ENCODE measurements at regions not wholly inside any gene's neighbourhood (a gene's known extent, or its start where the extent isn't known, plus 50 kb on each side); places are given as distances from the start of the nearest gene placed in this dataset.
A peak's percentile ranks its signal among the peaks of the same experiment; 100 is the strongest.
"Not testable (repeated sequence)": the region's sequence is repeated elsewhere in the genome, so short reads cannot be mapped to it uniquely, and the experiment has no call there.

- DNase-seq = no peak
Measured at GRCh38 chr18:24567199-24567598, 106.8 kb downstream of the HRH4 start.

GRCh38 chr18:24570716-24571115, 110.3 kb downstream of the HRH4 start:
- DNase-seq = no peak

GRCh38 chr18:24582771-24583170, 122.3 kb downstream of the HRH4 start:
- DNase-seq = no peak

- DNase-seq = no peak
Measured at GRCh38 chr18:24584205-24584604, 123.8 kb downstream of the HRH4 start.

- no peak for DNase-seq
Measured at GRCh38 chr18:24584813-24585212, 124.4 kb downstream of the HRH4 start.

- no peak for DNase-seq
Measured at GRCh38 chr18:24585996-24586566, 125.6 kb downstream of the HRH4 start.

GRCh38 chr18:24586662-24587360, 126.4 kb downstream of the HRH4 start:
- DNase-seq = no peak

GRCh38 chr18:24588440-24588839, 128.0 kb downstream of the HRH4 start:
- no peak for DNase-seq

GRCh38 chr18:24590946-24591345, 130.5 kb downstream of the HRH4 start:
- DNase-seq = no peak

GRCh38 chr18:24593401-24593800, 133.0 kb downstream of the HRH4 start:
- DNase-seq = no peak

- no peak for DNase-seq
Measured at GRCh38 chr18:24593886-24594285, 133.4 kb downstream of the HRH4 start.

GRCh38 chr18:24595561-24596031, 135.2 kb downstream of the HRH4 start:
- no peak for DNase-seq

- peak; percentile 6 for DNase-seq
Measured at GRCh38 chr18:24600076-24600654, 139.7 kb downstream of the HRH4 start.

GRCh38 chr18:24601585-24601984, 141.1 kb downstream of the HRH4 start:
- no peak for DNase-seq

- no peak for DNase-seq
Measured at GRCh38 chr18:24602201-24602600, 141.8 kb downstream of the HRH4 start.

- DNase-seq = no peak
Measured at GRCh38 chr18:24603151-24603550, 142.7 kb downstream of the HRH4 start.

GRCh38 chr18:24605444-24605843, 145.0 kb downstream of the HRH4 start:
- no peak for DNase-seq

- no peak for DNase-seq
Measured at GRCh38 chr18:24609254-24609653, 148.8 kb downstream of the HRH4 start.

GRCh38 chr18:24611075-24611474, 150.6 kb downstream of the HRH4 start:
- no peak for DNase-seq

GRCh38 chr18:24613896-24614640, 153.6 kb downstream of the HRH4 start:
- no peak for DNase-seq

- no peak for DNase-seq
Measured at GRCh38 chr18:24616653-24617052, 156.2 kb downstream of the HRH4 start.

GRCh38 chr18:24624421-24624820, 164.0 kb downstream of the HRH4 start:
- not testable (repeated sequence) for DNase-seq

- DNase-seq = no peak
Measured at GRCh38 chr18:24627644-24628315, 167.3 kb downstream of the HRH4 start.

Data from activated CD4-positive, alpha-beta T cell treated with anti-CD3 and anti-CD28 coated beads for 48 hours (primary cell).